Fibroblast of pulmonary artery (primary cell): ENCODE measurements at regions not wholly inside any gene's neighbourhood (a gene's known extent, or its start where the extent isn't known, plus 50 kb on each side); places are given as distances from the start of the nearest gene placed in this dataset.
A peak's percentile ranks its signal among the peaks of the same experiment; 100 is the strongest.

Source experiments
- DNase-seq: peaks from one replicate; pipeline ENCODE4 v3.0.0-alpha.2; 2010; ENCODE audit warnings: low read depth
- H3K4me3 ChIP-seq: replicated peaks from 2 replicates; pipeline ENCODE4 v1.5.1; 2011; ENCODE audit warnings: low read depth, mild to moderate bottlenecking, control low read depth, low read length, moderate library complexity
- TF ChIP-seq, protein P1 (sequence below): IDR thresholded peaks from 2 replicates; pipeline ENCODE4 v1.5.1; 2011; ENCODE audit warnings: mild to moderate bottlenecking, control low read depth, low read length, inconsistent platforms; ENCODE audit errors: missing control alignments

DNA sequence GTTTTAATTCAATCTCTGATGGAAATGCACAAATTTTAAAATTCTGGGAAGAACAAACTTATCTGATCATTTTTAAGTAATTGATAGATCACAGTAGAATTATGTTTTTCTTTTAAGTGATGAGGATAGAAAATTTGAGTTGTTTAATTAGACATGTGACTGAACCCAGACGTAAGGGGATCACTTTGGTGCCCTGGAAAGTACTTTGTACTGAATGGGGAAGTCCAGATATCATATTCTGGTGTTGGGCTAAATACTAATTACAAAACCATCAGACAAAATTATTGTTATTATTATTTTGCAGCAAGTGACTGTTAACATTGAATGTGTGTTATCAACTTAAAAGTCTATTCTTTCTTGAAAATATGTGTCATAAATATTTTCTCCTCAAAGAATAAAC, 994.6 kb downstream of the TSN start:
- no peak overlapping the region for H3K4me3 ChIP-seq
- TF ChIP-seq, protein P1, sequence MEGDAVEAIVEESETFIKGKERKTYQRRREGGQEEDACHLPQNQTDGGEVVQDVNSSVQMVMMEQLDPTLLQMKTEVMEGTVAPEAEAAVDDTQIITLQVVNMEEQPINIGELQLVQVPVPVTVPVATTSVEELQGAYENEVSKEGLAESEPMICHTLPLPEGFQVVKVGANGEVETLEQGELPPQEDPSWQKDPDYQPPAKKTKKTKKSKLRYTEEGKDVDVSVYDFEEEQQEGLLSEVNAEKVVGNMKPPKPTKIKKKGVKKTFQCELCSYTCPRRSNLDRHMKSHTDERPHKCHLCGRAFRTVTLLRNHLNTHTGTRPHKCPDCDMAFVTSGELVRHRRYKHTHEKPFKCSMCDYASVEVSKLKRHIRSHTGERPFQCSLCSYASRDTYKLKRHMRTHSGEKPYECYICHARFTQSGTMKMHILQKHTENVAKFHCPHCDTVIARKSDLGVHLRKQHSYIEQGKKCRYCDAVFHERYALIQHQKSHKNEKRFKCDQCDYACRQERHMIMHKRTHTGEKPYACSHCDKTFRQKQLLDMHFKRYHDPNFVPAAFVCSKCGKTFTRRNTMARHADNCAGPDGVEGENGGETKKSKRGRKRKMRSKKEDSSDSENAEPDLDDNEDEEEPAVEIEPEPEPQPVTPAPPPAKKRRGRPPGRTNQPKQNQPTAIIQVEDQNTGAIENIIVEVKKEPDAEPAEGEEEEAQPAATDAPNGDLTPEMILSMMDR, result no peak
- no peak for DNase-seq

DNA sequence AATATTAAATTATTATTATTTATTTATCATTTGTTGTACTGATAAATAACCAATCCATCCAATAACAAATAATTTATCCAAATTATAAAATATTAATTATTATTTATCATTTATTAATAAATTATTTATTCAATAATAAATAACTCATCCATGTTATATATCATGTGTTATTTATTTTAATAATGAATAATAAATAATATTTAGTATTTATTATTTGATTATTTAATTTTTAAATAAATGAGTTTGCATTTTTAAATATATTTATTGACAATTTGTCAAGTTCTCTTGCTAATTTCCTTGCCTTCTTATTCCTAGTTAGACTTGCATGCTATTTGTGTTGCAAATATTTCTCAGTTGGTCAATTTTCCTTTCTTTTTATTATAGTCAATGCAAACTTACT, 995.4 kb downstream of the TSN start:
- TF ChIP-seq, protein P1, result no peak
- DNase-seq, result no peak
- H3K4me3 ChIP-seq, result no peak overlapping the region

- TF ChIP-seq, protein P1, result no peak
- DNase-seq, result no peak
- no peak overlapping the region for H3K4me3 ChIP-seq
Measured at GRCh38 chr2:122753336-122753735, 997.9 kb downstream of the TSN start.

DNA sequence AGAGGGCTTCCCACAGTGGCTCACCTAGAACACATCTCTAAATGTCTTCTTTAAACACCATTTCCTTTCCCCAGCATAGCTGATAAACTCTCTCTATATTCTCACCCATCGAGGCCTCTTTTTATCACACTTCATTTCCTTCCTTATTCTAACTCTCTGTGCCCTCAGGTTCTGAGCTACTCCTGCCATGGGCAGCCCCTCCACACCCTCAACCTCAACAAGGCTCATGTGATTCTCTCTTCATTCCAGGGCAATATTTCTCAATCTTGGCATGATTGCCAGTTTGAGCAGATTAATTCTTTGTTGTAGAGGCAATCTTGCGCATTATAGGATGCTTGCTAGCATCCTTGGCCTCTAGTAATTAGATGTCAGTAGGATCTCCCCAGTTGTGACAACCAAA, 999.1 kb downstream of the TSN start:
- H3K4me3 ChIP-seq, result no peak overlapping the region
- DNase-seq, result peak; percentile 60
- TF ChIP-seq, protein P1, result no peak

DNA sequence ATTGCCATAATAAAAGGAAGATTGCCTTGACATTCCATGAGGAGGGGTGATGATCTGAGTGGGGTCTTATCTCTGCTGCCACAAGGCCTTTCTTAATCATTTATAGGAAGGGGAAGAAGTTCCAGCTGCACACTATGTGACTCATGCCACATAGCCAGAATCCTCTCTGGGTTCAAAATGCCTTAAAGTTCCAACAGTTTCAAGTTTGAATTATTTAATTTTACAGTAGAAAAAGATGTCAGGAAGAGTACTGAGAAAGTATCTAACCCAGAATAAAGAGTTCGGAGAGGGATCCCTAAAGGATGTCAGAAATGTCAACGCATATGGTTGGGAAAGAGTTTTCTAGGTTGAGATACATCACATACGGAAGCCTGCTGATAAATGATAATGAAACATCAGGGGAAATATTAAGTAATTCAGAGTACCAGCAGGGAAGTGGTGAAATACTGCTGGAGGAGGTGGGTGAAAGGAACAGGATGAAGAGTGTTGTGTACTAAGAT, 999.9 kb downstream of the TSN start:
- DNase-seq, result peak; percentile 84
- H3K4me3 ChIP-seq, result no peak overlapping the region
- TF ChIP-seq, protein P1, result no peak

GRCh38 chr2:122758967-122759366, 1003.5 kb downstream of the TSN start:
- TF ChIP-seq, protein P1, result no peak
- H3K4me3 ChIP-seq, result no peak overlapping the region
- no peak for DNase-seq

DNA sequence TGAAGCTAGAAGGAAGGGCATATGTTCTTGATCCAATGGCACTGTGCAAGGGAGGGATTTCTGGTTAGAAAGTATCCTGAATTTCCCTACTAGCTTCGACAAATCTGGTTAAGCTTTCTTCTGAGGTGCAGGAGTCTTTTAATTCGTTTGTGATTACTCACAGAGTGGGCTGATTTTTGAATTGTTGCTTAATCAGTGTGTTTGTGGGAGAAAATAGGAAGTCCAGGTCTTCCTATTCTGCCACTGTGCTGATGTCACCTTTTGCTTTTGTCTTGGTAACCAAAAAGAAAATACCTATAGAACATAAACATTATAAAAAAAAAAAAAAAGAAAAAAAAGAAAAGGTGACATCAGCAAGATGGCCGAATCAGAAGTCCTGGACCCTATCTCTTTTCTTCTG, 1008.6 kb downstream of the TSN start:
- DNase-seq, result peak; percentile 24

More for the DNA sequence above, 1008.6 kb downstream of the TSN start:
- TF ChIP-seq, protein P1, result no peak
- no peak overlapping the region for H3K4me3 ChIP-seq
